ENCODE measurements at regions not wholly inside any gene's neighbourhood (a gene's known extent, or its start where the extent isn't known, plus 50 kb on each side); places are given as distances from the start of the nearest gene placed in this dataset.

DNA sequence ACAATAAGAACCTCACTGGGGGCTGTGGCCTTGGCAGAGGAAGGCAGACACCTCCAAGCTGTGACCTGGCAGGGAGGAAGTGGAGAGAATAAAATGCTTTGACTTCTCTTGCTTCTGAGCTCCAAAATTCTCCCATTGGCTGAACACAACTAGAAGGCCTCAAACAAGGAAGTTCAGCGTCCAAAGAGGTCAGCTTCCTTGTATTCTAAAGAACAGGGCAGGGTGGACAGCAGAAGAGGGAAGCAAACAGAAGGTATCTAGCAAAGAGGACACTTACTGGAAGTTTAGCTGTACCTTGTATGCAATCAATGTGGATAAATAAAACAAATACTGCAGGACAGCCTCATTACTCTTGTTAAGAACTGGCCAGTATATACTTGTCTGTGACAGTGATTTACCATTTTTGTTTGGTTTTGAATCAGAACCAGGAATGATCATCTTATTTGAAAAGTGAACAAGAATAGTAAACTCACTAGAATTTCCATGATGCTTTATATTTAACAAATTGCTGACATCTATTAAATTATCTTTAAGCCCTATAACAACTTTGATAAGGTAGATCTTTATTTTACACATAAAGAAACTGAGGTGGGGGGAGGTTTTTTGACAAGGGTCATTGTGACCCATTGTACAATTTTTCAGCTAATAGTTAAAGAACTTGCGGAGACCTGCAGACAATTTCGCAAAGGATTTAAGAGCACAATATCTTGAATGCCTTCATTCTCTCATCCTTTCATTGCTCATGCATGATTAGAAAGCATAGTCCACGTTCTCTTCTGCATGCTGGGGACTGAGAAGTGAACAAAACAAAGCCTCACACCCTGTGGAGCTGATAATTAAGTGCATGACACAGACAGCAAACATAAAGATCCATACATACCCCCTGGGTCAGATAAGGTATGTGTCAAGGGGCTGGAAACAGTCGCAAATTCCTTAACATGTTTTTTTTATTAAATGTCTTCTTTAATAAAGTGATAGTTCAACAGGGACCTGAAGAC, 1448.0 kb downstream of the AACS start:
- TF ChIP-seq, protein P1, sequence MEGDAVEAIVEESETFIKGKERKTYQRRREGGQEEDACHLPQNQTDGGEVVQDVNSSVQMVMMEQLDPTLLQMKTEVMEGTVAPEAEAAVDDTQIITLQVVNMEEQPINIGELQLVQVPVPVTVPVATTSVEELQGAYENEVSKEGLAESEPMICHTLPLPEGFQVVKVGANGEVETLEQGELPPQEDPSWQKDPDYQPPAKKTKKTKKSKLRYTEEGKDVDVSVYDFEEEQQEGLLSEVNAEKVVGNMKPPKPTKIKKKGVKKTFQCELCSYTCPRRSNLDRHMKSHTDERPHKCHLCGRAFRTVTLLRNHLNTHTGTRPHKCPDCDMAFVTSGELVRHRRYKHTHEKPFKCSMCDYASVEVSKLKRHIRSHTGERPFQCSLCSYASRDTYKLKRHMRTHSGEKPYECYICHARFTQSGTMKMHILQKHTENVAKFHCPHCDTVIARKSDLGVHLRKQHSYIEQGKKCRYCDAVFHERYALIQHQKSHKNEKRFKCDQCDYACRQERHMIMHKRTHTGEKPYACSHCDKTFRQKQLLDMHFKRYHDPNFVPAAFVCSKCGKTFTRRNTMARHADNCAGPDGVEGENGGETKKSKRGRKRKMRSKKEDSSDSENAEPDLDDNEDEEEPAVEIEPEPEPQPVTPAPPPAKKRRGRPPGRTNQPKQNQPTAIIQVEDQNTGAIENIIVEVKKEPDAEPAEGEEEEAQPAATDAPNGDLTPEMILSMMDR (IDR thresholded peaks at IDR 0.05) = no peak
- TF ChIP-seq POLR2A (IDR thresholded peaks at IDR 0.05) = no peak
